ENCODE measurements at regions not wholly inside any gene's neighbourhood (a gene's known extent, or its start where the extent isn't known, plus 50 kb on each side); places are given as distances from the start of the nearest gene placed in this dataset.
"Not testable (repeated sequence)": the region's sequence is repeated elsewhere in the genome, so short reads cannot be mapped to it uniquely, and the experiment has no call there.

GRCh38 chrY:7793989-7794388 is 882.4 kb upstream of the AMELY start:
- Histone ChIP-seq H3K27me3 (ENCODE audit: control insufficient read depth, insufficient read depth, low read length) (no peaks in the 10 kb centered on the region), H3K36me3 (ENCODE audit: control insufficient read depth, insufficient read depth, low read length) (no peaks in the 10 kb centered on the region), H3K4me3 (ENCODE audit: low read depth, low read length) (no peak overlapping the region)
- peak; percentile 36 for DNase-seq (ENCODE audit: low read depth)
- FAIRE-seq = no peak
- no peak for TF ChIP-seq CTCF (IDR thresholded peaks at IDR 0.05; ENCODE audit: insufficient read depth, low read length, severe bottlenecking)

GRCh38 chrY:7792431-7792830 is 880.9 kb upstream of the AMELY start:
- H3K27me3 ChIP-seq (ENCODE audit: control insufficient read depth, insufficient read depth, low read length) = no peaks in the 10 kb centered on the region
- no peak for DNase-seq (ENCODE audit: low read depth)
- no peak for TF ChIP-seq CTCF (IDR thresholded peaks at IDR 0.05; ENCODE audit: insufficient read depth, low read length, severe bottlenecking)
- H3K36me3 ChIP-seq (ENCODE audit: control insufficient read depth, insufficient read depth, low read length) = no peaks in the 10 kb centered on the region
- no peak for FAIRE-seq
- H3K4me3 ChIP-seq (ENCODE audit: low read depth, low read length) = no peak overlapping the region

- no peak for FAIRE-seq
- H3K27me3 ChIP-seq (ENCODE audit: control insufficient read depth, insufficient read depth, low read length) = no peaks in the 10 kb centered on the region
- DNase-seq (ENCODE audit: low read depth) = peak; percentile 95
- H3K36me3 ChIP-seq (ENCODE audit: control insufficient read depth, insufficient read depth, low read length) = no peaks in the 10 kb centered on the region
- no peak for TF ChIP-seq CTCF (IDR thresholded peaks at IDR 0.05; ENCODE audit: insufficient read depth, low read length, severe bottlenecking)
- no peak overlapping the region for H3K4me3 ChIP-seq (ENCODE audit: low read depth, low read length)
Observed at GRCh38 chrY:7781501-7781900, 869.9 kb upstream of the AMELY start.

GRCh38 chrY:7775436-7775835 is 863.9 kb upstream of the AMELY start:
- not testable (repeated sequence) for FAIRE-seq; H3K27me3 ChIP-seq (ENCODE audit: control insufficient read depth, insufficient read depth, low read length); DNase-seq (ENCODE audit: low read depth); H3K4me3 ChIP-seq (ENCODE audit: low read depth, low read length); H3K36me3 ChIP-seq (ENCODE audit: control insufficient read depth, insufficient read depth, low read length)

- no peaks in the 10 kb centered on the region for H3K36me3 ChIP-seq (ENCODE audit: control insufficient read depth, insufficient read depth, low read length)
- TF ChIP-seq CTCF (IDR thresholded peaks at IDR 0.05; ENCODE audit: insufficient read depth, low read length, severe bottlenecking) = no peak
- FAIRE-seq = no peak
- no peaks in the 10 kb centered on the region for H3K27me3 ChIP-seq (ENCODE audit: control insufficient read depth, insufficient read depth, low read length)
- H3K4me3 ChIP-seq (ENCODE audit: low read depth, low read length) = no peak overlapping the region
- DNase-seq (ENCODE audit: low read depth) = peak; percentile 61
Observed at GRCh38 chrY:7771771-7772170, 860.2 kb upstream of the AMELY start.

- Histone ChIP-seq H3K4me3 (ENCODE audit: low read depth, low read length) (no peak overlapping the region), H3K36me3 (ENCODE audit: control insufficient read depth, insufficient read depth, low read length) (no peaks in the 10 kb centered on the region), H3K27me3 (ENCODE audit: control insufficient read depth, insufficient read depth, low read length) (no peaks in the 10 kb centered on the region)
- TF ChIP-seq CTCF (IDR thresholded peaks at IDR 0.05; ENCODE audit: insufficient read depth, low read length, severe bottlenecking) = no peak
- no peak for FAIRE-seq
- peak; percentile 77 for DNase-seq (ENCODE audit: low read depth)
Observed at GRCh38 chrY:7769790-7770375, 858.3 kb upstream of the AMELY start.
